Right lobe of liver (tissue), 4 donors: ENCODE measurements at regions not wholly inside any gene's neighbourhood (a gene's known extent, or its start where the extent isn't known, plus 50 kb on each side); places are given as distances from the start of the nearest gene placed in this dataset.

Source experiments
- POLR2A ChIP-seq: fragments of 450-650 bp; IDR thresholded peaks from one replicate; pipeline ENCODE4 v1.6.1; 2017; ENCODE audit warnings: antibody characterized with exemption, mild to moderate bottlenecking
- TF ChIP-seq, protein P1 (sequence below), 4 donors: fragments of 200-600 bp in 3 of 4; fragments of 450-650 bp in 1 of 4; IDR thresholded peaks; one replicate each; pipeline versions ENCODE4 v1.5.1 to v1.8.0; 2016 to 2022; ENCODE audit warnings: antibody characterized with exemption in 4 of 4, mild to moderate bottlenecking in 2 of 4
- donor health status: DM: no; HTN: no; CAD: no.
- donor health status: DM: no; HTN: no; CAD: no.
- donor health status: DM: no; HTN: yes; CAD: no.

- TF ChIP-seq, protein P1, sequence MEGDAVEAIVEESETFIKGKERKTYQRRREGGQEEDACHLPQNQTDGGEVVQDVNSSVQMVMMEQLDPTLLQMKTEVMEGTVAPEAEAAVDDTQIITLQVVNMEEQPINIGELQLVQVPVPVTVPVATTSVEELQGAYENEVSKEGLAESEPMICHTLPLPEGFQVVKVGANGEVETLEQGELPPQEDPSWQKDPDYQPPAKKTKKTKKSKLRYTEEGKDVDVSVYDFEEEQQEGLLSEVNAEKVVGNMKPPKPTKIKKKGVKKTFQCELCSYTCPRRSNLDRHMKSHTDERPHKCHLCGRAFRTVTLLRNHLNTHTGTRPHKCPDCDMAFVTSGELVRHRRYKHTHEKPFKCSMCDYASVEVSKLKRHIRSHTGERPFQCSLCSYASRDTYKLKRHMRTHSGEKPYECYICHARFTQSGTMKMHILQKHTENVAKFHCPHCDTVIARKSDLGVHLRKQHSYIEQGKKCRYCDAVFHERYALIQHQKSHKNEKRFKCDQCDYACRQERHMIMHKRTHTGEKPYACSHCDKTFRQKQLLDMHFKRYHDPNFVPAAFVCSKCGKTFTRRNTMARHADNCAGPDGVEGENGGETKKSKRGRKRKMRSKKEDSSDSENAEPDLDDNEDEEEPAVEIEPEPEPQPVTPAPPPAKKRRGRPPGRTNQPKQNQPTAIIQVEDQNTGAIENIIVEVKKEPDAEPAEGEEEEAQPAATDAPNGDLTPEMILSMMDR (IDR thresholded peaks at IDR 0.05) = no peak
- no peak for TF ChIP-seq POLR2A
Measured at GRCh38 chrX:147846676-147847075, 65.0 kb upstream of the FMR1 start.
